GM21786 (cell line): ENCODE measurements at regions not wholly inside any gene's neighbourhood (a gene's known extent, or its start where the extent isn't known, plus 50 kb on each side); places are given as distances from the start of the nearest gene placed in this dataset.

Experiments used
- ATAC-seq: cut with Tn5 transposase; IDR thresholded peaks from one replicate; pipeline ENCODE4 v1.9.1; 2021; ENCODE audit not compliant: unreplicated experiment

- no peak for ATAC-seq
Measured at GRCh38 chr1:14476170-14476955, 122.1 kb upstream of the KAZN start.

GRCh38 chr1:14478120-14478519 lies 120.4 kb upstream of the KAZN start:
- ATAC-seq, result no peak

GRCh38 chr1:14479865-14480264 lies 118.6 kb upstream of the KAZN start:
- ATAC-seq, result no peak

DNA sequence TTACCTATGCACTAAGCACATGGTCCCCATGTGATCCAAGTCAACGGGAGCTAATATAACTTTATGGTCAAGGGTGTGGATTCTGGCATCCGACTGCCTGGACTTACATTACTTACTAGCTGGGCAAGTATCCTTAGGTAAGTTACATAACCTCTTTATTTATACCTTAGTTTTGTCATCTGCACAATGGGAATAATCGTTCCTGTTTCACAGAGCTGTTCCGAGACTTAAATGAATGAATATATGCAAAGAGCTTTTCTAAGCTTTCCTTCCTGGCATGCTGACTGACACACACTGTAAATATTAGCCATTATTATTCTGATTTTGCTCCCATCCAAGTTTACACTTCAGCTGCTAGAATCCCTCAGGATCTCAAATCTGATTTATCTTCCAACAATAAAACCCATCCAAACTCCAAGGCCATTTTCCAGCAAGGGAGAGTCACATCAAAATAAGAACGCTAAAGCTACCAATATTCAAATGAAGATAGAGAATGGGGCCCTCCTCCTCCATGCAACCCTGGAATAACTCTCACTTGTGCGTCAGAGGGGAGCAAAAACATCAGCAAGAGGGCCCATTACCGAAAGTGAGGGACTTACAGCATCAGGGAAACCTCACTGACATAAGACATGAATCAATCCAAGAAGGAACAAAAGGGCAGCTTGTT lies 115.6 kb upstream of the KAZN start:
- no peak for ATAC-seq

- no peak for ATAC-seq
Measured at GRCh38 chr1:14485285-14485684, 113.2 kb upstream of the KAZN start.

- no peak for ATAC-seq
Measured at GRCh38 chr1:14486401-14487201, 111.9 kb upstream of the KAZN start.

GRCh38 chr1:14487671-14488070 lies 110.8 kb upstream of the KAZN start:
- ATAC-seq, result no peak

DNA sequence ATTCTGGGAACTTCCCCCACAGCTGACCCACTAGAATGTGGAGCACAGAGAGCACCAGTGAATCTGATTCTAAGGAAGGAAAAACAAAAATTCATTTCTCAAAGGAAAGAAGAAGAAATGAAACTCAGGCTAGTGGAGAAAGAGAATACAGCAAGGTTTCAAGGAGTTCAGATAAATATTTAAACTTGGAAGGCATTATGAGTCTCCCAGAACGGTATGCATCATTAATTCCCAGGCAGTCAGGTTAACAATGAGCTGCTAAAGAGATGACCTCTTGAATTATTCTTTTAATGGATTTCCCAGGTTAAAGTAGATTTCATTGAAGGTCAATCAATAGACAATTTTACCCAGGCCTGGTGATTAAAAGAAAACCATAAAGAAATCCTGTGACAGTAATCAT lies 103.6 kb upstream of the KAZN start:
- ATAC-seq, result no peak

DNA sequence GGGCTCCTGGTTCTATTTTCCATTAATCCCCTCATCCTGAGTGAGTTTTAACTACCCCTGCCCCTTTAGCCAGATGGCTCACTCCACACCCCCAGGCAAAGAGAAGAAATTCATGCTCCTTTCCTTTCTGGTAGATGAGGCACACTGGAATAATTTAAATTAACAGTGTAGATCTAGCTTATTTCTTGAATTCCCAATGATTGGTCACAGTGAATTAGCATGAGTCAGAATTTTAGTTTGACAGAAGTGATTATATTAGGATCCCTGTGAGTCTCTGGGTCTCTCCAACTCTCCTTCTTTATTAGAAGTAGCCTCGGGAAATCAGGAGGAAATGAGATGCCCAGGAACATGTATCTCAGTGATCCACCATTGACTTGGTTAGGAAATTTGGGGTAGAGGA lies 103.1 kb upstream of the KAZN start:
- no peak for ATAC-seq

DNA sequence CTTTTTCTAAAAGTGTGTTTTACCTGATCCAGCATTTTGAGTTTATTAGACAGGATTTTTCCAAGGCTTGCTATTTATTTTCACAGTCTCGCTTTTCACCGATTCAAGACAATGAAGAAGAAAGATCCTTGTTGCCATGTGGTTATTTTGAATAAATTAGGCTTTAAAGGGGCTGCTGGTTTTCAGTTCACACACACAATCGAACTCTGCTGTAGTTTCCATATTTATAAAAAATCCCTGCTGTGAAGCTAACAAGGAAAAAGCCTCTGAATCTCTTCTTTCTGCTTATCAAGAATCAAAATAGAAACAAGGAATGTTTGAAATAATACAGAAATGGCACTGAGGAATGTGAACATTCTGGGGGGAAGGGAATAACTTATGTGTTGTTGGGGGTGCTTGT lies 102.5 kb upstream of the KAZN start:
- no peak for ATAC-seq

DNA sequence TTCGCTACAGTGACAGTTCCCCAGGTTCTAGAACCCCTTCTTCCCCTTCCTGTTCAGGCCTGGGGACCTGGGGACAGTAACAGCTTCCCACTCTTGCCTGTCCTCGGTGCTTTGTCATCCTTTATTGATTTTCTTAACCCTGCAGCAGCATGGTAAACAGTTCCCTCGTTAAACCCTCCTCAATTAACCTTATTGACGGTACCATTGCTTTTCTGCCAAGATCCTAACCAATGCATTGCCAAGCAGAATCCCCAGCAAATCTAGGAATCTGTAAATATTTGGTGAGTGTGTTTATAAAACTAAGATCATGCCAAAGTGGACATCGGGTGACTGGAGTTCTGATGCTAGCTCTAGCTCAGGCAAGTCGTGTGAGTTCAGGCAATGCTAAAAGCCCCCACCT lies 99.6 kb upstream of the KAZN start:
- no peak for ATAC-seq

GRCh38 chr1:14499312-14500040 lies 99.0 kb upstream of the KAZN start:
- no peak for ATAC-seq

DNA sequence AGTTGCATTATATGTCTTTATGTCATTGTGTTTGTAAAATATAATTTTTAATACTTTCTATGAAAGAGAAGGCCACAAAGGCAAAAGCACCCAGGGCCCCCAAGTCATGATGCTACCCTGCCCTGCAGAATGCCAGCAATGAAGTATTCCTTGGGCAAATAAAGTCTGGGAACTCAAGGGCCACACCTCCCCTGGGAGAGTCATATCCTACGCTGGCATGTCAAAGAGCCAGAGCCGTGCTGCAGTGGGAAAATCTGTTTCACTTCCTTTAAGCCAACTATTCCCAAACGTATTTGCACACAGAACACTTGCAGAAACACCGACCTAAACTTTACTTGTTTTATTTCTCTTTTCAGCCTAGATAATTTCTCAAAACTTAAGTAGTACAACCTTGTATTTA lies 98.4 kb upstream of the KAZN start:
- no peak for ATAC-seq

DNA sequence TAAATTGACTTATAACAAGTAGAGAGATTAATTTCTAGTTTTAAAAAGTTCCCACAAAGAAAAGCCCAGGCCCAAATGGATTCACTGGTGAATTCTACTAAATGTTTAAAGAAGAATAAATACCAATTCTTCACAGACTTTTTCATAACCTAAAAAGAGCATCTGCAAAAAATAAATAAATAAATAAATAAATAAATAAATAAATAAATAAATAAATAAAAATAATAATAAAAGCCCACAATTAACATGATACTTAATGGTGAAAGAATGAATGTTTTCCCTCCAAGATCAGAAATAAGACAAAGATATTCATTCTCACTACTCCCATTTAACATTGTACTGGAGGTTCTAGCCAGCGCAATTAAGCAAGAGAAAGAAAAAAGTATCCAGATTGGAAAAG lies 97.6 kb upstream of the KAZN start:
- no peak for ATAC-seq

- no peak for ATAC-seq
Measured at GRCh38 chr1:14504517-14504916, 94.0 kb upstream of the KAZN start.

DNA sequence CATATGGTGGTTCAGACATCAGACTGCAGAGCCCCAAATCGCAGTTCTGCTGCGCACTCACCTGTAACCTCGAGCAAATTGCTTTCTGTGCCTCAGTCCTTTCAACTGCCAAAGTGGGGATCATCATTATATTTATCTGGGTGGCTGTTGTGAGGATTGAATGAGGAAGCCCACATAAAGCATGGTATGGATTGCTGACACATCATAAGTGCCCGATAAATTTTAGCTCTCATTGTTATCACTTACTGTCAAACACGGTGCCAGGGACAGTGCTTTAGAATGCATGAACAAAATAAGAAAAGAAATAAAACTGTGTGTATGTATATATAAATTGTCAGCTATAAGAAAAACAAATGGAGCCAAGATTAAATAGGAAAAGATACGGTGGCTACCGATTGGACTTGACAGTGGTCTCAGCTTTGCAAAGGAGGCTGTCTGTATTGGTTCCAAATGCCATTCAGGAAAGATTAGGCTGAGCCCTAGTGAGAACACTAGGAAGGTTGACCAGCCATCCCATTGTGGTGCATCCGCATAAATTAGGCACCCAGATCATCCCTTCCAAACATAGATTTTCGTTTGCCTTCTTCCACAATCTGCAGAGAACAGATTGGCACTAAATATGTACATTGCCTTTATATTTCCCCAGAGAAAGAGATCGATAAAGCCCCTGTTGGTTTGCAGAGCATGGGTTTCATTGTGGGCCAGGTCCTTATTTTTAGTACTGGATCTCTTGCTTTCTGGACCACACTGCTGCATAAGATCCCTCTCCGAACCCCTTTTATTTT lies 91.8 kb upstream of the KAZN start:
- ATAC-seq, result no peak

DNA sequence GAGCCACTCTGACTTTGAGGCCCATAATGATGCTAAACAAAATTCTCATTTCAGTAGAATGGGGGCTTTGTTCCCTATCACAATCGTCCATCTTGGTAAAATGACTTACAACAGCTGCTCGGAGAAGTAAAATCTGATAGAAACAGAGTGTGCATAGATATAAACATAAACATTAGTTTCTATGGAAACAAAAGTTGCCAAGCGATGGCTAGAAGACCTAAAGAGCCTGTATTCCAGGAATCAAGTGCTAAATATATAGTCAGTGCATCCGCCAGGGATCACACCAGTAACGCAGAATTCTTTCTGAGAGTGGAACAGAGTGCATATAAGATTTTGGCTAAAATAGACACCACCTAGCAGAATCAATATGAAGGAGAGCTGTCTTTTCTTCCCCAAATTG lies 91.2 kb upstream of the KAZN start:
- no peak for ATAC-seq

GRCh38 chr1:14508613-14509012 lies 89.9 kb upstream of the KAZN start:
- no peak for ATAC-seq

- no peak for ATAC-seq
Measured at GRCh38 chr1:14511166-14511680, 87.3 kb upstream of the KAZN start.
